HepG2 (cell line): ENCODE measurements at regions not wholly inside any gene's neighbourhood (a gene's known extent, or its start where the extent isn't known, plus 50 kb on each side); places are given as distances from the start of the nearest gene placed in this dataset.

Experiments used
- ATAC-seq: fragments of 200-7000 bp; cut with Tn5 transposase; 3 replicates; pipeline ENCODE4 v1.9.1; 2020; ENCODE audit warnings: mild to moderate bottlenecking, moderate library complexity
- BruUV-seq: library from RNA; stranded (reverse); fragments of 400-500 nt; replicated peaks from 2 replicates; lab custom pipeline; 2021; lab: Mats Ljungman, UMichigan
- CTCF ChIA-PET: fragments of 300-600 bp; formaldehyde crosslinking; extraction: SDS; loops from one replicate; lab custom pipeline; 2021; ENCODE audit warnings: low total read pairs, inconsistent platforms, low intra/inter-chr PET ratio; lab: Yijun Ruan, JAX
- POLR2A ChIA-PET: fragments of 350-600 bp; sonication (Branson Sonifier 250); formaldehyde crosslinking; loops from one replicate; lab custom pipeline; 2020; ENCODE audit warnings: antibody characterized with exemption, inconsistent platforms; lab: Yijun Ruan, JAX
- DNase-seq: peaks from one replicate; pipeline ENCODE4 v3.0.0-alpha.2; 2015; ENCODE audit warnings: low spot score
- FAIRE-seq: peaks from 3 replicates; lab custom pipeline; 2011; peaks lifted over from hg19 to GRCh38; lab: Jason Lieb, UNC
- H2AFZ ChIP-seq: one replicate; pipeline ENCODE4 v1.6.1; 2011; ENCODE audit warnings: low read length, inconsistent platforms
- H3K27ac ChIP-seq: fragments of 300-600 bp; 3 replicates; pipeline ENCODE4 v1.8.0; 2011; ENCODE audit warnings: mixed run types, mild to moderate bottlenecking, mixed read lengths, low read length, inconsistent platforms; ENCODE audit not compliant: insufficient read depth; ENCODE audit errors: extremely low read length
- H3K27me3 ChIP-seq, 2 experiments: fragments of 200-600 bp in 1 of 2; 2 replicates in 1 of 2; 3 replicates in 1 of 2; pipeline versions ENCODE4 v1.6.0 to v1.8.0; 2011; ENCODE audit warnings: low read length in 2 of 2, mild to moderate bottlenecking in 2 of 2, moderate library complexity in 2 of 2, inconsistent platforms in 1 of 2; ENCODE audit not compliant: insufficient read depth in 2 of 2, control insufficient read depth in 1 of 2
- H3K36me3 ChIP-seq, 2 experiments: fragments of 200-600 bp in 1 of 2; replicated peaks in 1 of 2; 2 replicates in 1 of 2; 3 replicates in 1 of 2; pipeline versions ENCODE4 v1.5.1 to v1.8.0; 2011; ENCODE audit warnings: low read length in 2 of 2, inconsistent platforms in 1 of 2; ENCODE audit not compliant: insufficient read depth in 2 of 2, control insufficient read depth in 1 of 2
- H3K4me1 ChIP-seq: 2 replicates; pipeline ENCODE4 v1.5.1; 2012; ENCODE audit warnings: low read length, inconsistent platforms; ENCODE audit not compliant: insufficient read depth
- H3K4me2 ChIP-seq: 2 replicates; pipeline ENCODE4 v1.6.0; 2011; ENCODE audit warnings: low read depth, low read length, inconsistent platforms
- H3K4me3 ChIP-seq, 3 experiments: fragments of 200-600 bp in 1 of 3; sonication (generic), shearing (Covaris generic) in 1 of 3; replicated peaks in 1 of 3; 2 replicates each; pipeline ENCODE4 v1.5.1; 2011 to 2016; ENCODE audit warnings: low read length in 3 of 3, inconsistent platforms in 2 of 3, low read depth in 2 of 3, mild to moderate bottlenecking in 2 of 3, control low read depth in 1 of 3, mixed read lengths in 1 of 3; ENCODE audit not compliant: insufficient read depth in 1 of 3
- H3K79me2 ChIP-seq: one replicate; pipeline ENCODE4 v1.6.1; 2011; ENCODE audit warnings: low read length, inconsistent platforms; ENCODE audit not compliant: insufficient read depth
- H3K9ac ChIP-seq: 2 replicates; pipeline ENCODE4 v1.6.0; 2011; ENCODE audit warnings: mild to moderate bottlenecking, low read depth, low read length, inconsistent platforms; ENCODE audit not compliant: insufficient read depth
- H3K9me3 ChIP-seq: 2 replicates; pipeline ENCODE4 v1.5.1; 2012; ENCODE audit warnings: mild to moderate bottlenecking, low read length
- H4K20me1 ChIP-seq: 2 replicates; pipeline ENCODE4 v1.6.0; 2011; ENCODE audit warnings: inconsistent platforms, mild to moderate bottlenecking, low read length, moderate library complexity; ENCODE audit not compliant: insufficient read depth
- CEBPB ChIP-seq: IDR thresholded peaks from 2 replicates; pipeline ENCODE4 v1.6.1; 2011; ENCODE audit warnings: low read depth, low read length, improper control_type of control experiment, borderline replicate concordance
- DBP ChIP-seq: sonication (generic); formaldehyde crosslinking; IDR thresholded peaks from 2 replicates; pipeline ENCODE4 v1.4.0; 2020; ENCODE audit warnings: missing genetic modification reagents; ENCODE audit errors: not compliant biosample characterization
- E2F2 ChIP-seq: sonication (generic); formaldehyde crosslinking; IDR thresholded peaks from 2 replicates; pipeline ENCODE4 v1.4.0; 2020; ENCODE audit warnings: missing genetic modification reagents, borderline replicate concordance
- SMARCC2 ChIP-seq: fragments of 450-650 bp; IDR thresholded peaks from 2 replicates; pipeline ENCODE4 v1.6.1; 2017; ENCODE audit warnings: antibody characterized with exemption, mild to moderate bottlenecking
- ZBTB3 ChIP-seq: sonication (generic); formaldehyde crosslinking; IDR thresholded peaks from 2 replicates; pipeline ENCODE4 v1.4.0; 2020; ENCODE audit warnings: low read depth, mild to moderate bottlenecking, moderate library complexity, missing genetic modification reagents, borderline replicate concordance
- ZNF234 ChIP-seq: sonication (generic); formaldehyde crosslinking; conservative IDR thresholded peaks from 2 replicates; pipeline ENCODE4 v1.5.1; 2020; ENCODE audit warnings: mild to moderate bottlenecking, missing genetic modification reagents
- ZNF253 ChIP-seq: sonication (generic); formaldehyde crosslinking; IDR thresholded peaks from 2 replicates; pipeline ENCODE4 v1.8.0; 2022; ENCODE audit warnings: mild to moderate bottlenecking, missing genetic modification reagents, borderline replicate concordance
- ZNF383 ChIP-seq: sonication (generic); formaldehyde crosslinking; IDR thresholded peaks from 2 replicates; pipeline ENCODE4 v1.4.0; 2020; ENCODE audit warnings: missing genetic modification reagents, mild to moderate bottlenecking, borderline replicate concordance
- ZNF597 ChIP-seq: sonication (generic); formaldehyde crosslinking; IDR thresholded peaks from 2 replicates; pipeline ENCODE4 v1.5.0; 2020; ENCODE audit warnings: missing genetic modification reagents
- ZNF781 ChIP-seq: sonication (generic); formaldehyde crosslinking; IDR thresholded peaks from 2 replicates; pipeline ENCODE4 v1.5.1; 2020; ENCODE audit warnings: borderline replicate concordance, mild to moderate bottlenecking, missing genetic modification reagents; ENCODE audit errors: not compliant biosample characterization
- WGBS: methylation state at CpG from one replicate; pipeline ENCODE4 v1.1.6; 2017; ENCODE audit warnings: low lambda C conversion rate; 5-methylcytosine and 5-hydroxymethylcytosine counted together
- in situ Hi-C: cut with HindIII; loops from 2 replicates; pipeline ENCODE4 v1.10.0; 2017; ENCODE audit warnings: low pct_unique_long_range_greater_than_20kb; ENCODE audit not compliant: extremely low pct_ligation_motif_present
- intact Hi-C: fragments of 100-400 bp; cut with micrococcal nuclease; formaldehyde crosslinking; loops from one replicate; pipeline ENCODE4 v1.10.0; 2022; ENCODE audit not compliant: unreplicated experiment

GRCh38 chr18:56003720-56004088, 415.7 kb upstream of the TCF4 start:
- intact Hi-C loops, result no loop called here
- 5% methylated on average over 5 of the region's 5 CpGs for WGBS

More at GRCh38 chr18:56003720-56004088, 415.7 kb upstream of the TCF4 start:
- no TSS peak for BruUV-seq
- H3K36me3 ChIP-seq, result no peaks in the 10 kb centered on the region
- H3K4me3 ChIP-seq, result no peak overlapping the region
- CTCF ChIA-PET, result no interaction called here
- H4K20me1 ChIP-seq, result no peaks in the 10 kb centered on the region
- H3K4me2 ChIP-seq, result no peak overlapping the region
- in situ Hi-C loops, result no loop called here
- POLR2A ChIA-PET, result no interaction called here
- DNase-seq, result no peak
- no peaks in the 10 kb centered on the region for H3K4me1 ChIP-seq
- H3K27ac ChIP-seq, result no peak overlapping the region
- no peak overlapping the region for H2AFZ ChIP-seq
- no peak overlapping the region for H3K9ac ChIP-seq
- peaks cover 72% of the 10 kb centered on the region for H3K9me3 ChIP-seq
- no peak for FAIRE-seq
- no peaks in the 10 kb centered on the region for H3K79me2 ChIP-seq
- no peak for ATAC-seq
- TF ChIP-seq ZNF234 (CRISPR knock-in tag), result no peak
- TF ChIP-seq ZNF781 (CRISPR knock-in tag), result no peak
- no peak for TF ChIP-seq DBP (CRISPR knock-in tag)
- TF ChIP-seq ZNF597 (CRISPR knock-in tag), result no peak
- TF ChIP-seq ZNF253 (CRISPR knock-in tag), result no peak
- no peak for TF ChIP-seq CEBPB
- no peak for TF ChIP-seq ZNF383 (CRISPR knock-in tag)
- no peak for TF ChIP-seq E2F2 (CRISPR knock-in tag)
- TF ChIP-seq ZBTB3, result no peak
- TF ChIP-seq SMARCC2, result no peak
- H3K27me3 ChIP-seq, result no peaks in the 10 kb centered on the region
